Upper lobe of left lung (tissue), 6 donors: ENCODE measurements at regions not wholly inside any gene's neighbourhood (a gene's known extent, or its start where the extent isn't known, plus 50 kb on each side); places are given as distances from the start of the nearest gene placed in this dataset.

Experiments
- ATAC-seq, 2 donors: fragments of 200-7000 bp; cut with Tn5 transposase; one replicate each; pipeline ENCODE4 v1.9.1; 2022; ENCODE audit warnings: mild to moderate bottlenecking in 2 of 2, moderate library complexity in 2 of 2; ENCODE audit not compliant: low FRiP score in 2 of 2
- DNase-seq, 2 donors: peaks; one replicate each; pipeline ENCODE4 v3.0.0-alpha.2; 2019 to 2020
- H3K27ac ChIP-seq, 4 donors: fragments of 200-600 bp; sonication (generic); one replicate each; pipeline ENCODE4 v1.5.1; 2016 to 2019
- H3K27me3 ChIP-seq, 4 donors: fragments of 200-600 bp; sonication (generic); one replicate each; pipeline ENCODE4 v1.5.1; 2017 to 2019
- H3K36me3 ChIP-seq, 4 donors: fragments of 200-600 bp; sonication (generic); one replicate each; pipeline ENCODE4 v1.5.1; 2016 to 2019
- H3K4me1 ChIP-seq, 4 donors: fragments of 200-600 bp; sonication (generic); one replicate each; pipeline ENCODE4 v1.5.1; 2018 to 2019
- H3K4me3 ChIP-seq, 4 donors: fragments of 200-600 bp; sonication (generic); one replicate each; pipeline ENCODE4 v1.5.1; 2017 to 2019; ENCODE audit warnings: mild to moderate bottlenecking in 2 of 4, moderate library complexity in 1 of 4
- H3K9me3 ChIP-seq, 4 donors: fragments of 200-600 bp; sonication (generic); one replicate each; pipeline ENCODE4 v1.5.1; 2018 to 2019
- EP300 ChIP-seq, 4 donors: sonication (generic); formaldehyde crosslinking; IDR thresholded peaks; one replicate each; pipeline ENCODE4 v1.5.1; 2017; ENCODE audit warnings: antibody characterized with exemption in 4 of 4, control low read depth in 2 of 4
- POLR2A ChIP-seq, 4 donors: fragments of 450-650 bp; IDR thresholded peaks; one replicate each; pipeline ENCODE4 v1.5.1; 2016 to 2017; ENCODE audit warnings: antibody characterized with exemption in 4 of 4, mild to moderate bottlenecking in 2 of 4
- POLR2AphosphoS5 ChIP-seq, 2 donors: sonication (generic); formaldehyde crosslinking; IDR thresholded peaks; one replicate each; pipeline ENCODE4 v1.5.1; 2017; ENCODE audit warnings: antibody characterized with exemption in 2 of 2
- WGBS, 2 donors: methylation state at CpG; one replicate each; pipeline ENCODE4 v1.1.5; 2017 to 2018; 5-methylcytosine and 5-hydroxymethylcytosine counted together
- TF ChIP-seq, protein P1 (sequence below), 6 experiments: fragments of 450-650 bp in 4 of 6; fragments of 200-600 bp in 2 of 6; sonication (generic) in 2 of 6; IDR thresholded peaks; one replicate each; pipeline ENCODE4 v1.5.1; 2016 to 2019; ENCODE audit warnings: antibody characterized with exemption in 6 of 6
- donor health status: DM: no; HTN: no; CAD: no; lungs with moderate emphysema.
- donor health status: DM: no; HTN: yes; CAD: no; lungs with severe emphysema.

DNA sequence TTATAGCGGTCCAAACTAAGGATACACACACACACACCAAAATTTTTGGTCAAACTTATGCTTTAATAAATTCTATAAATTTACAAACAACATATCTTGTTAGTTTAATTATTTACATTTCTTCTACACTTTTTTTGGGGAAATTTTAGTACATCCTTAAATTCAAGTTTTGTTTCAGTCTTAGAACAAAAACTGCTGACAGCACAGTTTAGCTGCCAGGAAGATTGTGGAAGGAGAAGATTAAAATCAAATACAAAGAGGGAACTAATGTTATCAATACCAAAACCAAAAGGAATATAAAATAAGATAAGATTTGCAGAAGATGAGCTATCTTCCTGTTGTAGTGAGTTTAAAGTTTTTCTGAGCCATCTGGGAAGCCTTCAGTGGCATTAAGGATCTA lies 368.8 kb downstream of the AASDHPPT start:
- 87 to 91% methylated on average over 1 of the region's 1 CpG for WGBS, 2 donors
- TF ChIP-seq POLR2AphosphoS5 (IDR thresholded peaks at IDR 0.05), result no peak
- no peak for TF ChIP-seq EP300 (IDR thresholded peaks at IDR 0.05)
- TF ChIP-seq POLR2A (IDR thresholded peaks at IDR 0.05), result no peak
- TF ChIP-seq, protein P1, sequence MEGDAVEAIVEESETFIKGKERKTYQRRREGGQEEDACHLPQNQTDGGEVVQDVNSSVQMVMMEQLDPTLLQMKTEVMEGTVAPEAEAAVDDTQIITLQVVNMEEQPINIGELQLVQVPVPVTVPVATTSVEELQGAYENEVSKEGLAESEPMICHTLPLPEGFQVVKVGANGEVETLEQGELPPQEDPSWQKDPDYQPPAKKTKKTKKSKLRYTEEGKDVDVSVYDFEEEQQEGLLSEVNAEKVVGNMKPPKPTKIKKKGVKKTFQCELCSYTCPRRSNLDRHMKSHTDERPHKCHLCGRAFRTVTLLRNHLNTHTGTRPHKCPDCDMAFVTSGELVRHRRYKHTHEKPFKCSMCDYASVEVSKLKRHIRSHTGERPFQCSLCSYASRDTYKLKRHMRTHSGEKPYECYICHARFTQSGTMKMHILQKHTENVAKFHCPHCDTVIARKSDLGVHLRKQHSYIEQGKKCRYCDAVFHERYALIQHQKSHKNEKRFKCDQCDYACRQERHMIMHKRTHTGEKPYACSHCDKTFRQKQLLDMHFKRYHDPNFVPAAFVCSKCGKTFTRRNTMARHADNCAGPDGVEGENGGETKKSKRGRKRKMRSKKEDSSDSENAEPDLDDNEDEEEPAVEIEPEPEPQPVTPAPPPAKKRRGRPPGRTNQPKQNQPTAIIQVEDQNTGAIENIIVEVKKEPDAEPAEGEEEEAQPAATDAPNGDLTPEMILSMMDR (IDR thresholded peaks at IDR 0.05), result no peak
- Histone ChIP-seq H3K9me3 (no peaks in the 10 kb centered on the region), H3K4me3 (no peak overlapping the region), H3K36me3 (no peaks in the 10 kb centered on the region), H3K27me3 (no peaks in the 10 kb centered on the region), H3K4me1 (no peaks in the 10 kb centered on the region), H3K27ac (no peak overlapping the region)
- DNase-seq (no peak), ATAC-seq (no peak)

DNA sequence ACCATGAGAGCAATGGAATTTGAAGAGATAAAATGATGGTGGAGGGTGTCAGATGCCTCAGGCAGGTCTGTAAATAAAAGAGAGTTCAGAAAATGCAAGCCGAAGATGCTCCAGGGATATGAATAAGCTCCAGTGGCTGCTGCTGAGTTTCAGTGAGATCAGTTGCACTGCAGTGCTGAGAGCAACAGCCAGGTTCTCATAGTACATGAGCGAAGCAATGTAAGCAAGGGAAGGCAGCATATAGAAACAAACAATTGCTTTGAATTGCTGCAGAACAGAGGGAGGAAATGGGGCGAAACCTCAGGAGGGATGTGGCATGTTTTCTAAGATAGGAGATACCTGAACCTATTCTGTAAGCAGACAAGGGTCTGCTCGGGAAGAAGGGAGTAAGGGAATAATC lies 369.5 kb downstream of the AASDHPPT start:
- no peak for TF ChIP-seq EP300 (IDR thresholded peaks at IDR 0.05)
- TF ChIP-seq, protein P1 (IDR thresholded peaks at IDR 0.05), result no peak
- TF ChIP-seq POLR2AphosphoS5 (IDR thresholded peaks at IDR 0.05), result no peak
- TF ChIP-seq POLR2A (IDR thresholded peaks at IDR 0.05), result no peak
- DNase-seq (no peak), ATAC-seq (no peak)
- Histone ChIP-seq H3K27me3 (no peaks in the 10 kb centered on the region), H3K4me3 (no peak overlapping the region), H3K4me1 (no peaks in the 10 kb centered on the region), H3K27ac (no peak overlapping the region), H3K36me3 (no peaks in the 10 kb centered on the region), H3K9me3 (no peaks in the 10 kb centered on the region)
- WGBS, 2 donors, result 35 to 37% methylated on average over 4 of the region's 4 CpGs

DNA sequence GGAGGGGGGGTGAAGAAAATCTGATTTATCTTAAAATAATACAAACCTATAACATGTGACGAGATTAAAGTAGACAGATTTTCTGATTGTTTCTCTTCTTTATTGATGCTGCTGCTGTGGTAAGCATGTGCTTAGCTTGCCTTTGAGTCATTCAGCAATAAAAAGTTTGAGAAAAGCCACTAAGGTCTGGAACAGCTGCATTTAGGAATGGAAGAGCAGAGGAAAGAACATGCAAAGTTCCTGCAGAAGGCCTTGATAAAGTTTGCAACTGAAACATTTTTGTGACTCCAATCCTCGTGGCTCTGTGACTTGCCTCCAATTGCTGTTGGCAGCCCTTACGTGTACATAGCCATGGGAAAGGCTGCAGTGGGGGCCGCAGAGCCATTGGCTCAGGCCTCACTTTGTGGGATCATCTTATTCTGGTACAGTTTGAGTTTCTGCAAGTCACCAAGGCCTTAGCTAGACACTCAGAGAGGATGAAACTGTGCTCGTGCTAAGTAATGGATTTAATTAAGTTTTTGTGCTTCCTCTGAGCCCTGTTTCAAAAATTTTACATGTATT lies 370.2 kb downstream of the AASDHPPT start:
- H3K36me3 ChIP-seq, result no peaks in the 10 kb centered on the region
- ATAC-seq (no peak), DNase-seq (no peak)
- no peak overlapping the region for H3K4me3 ChIP-seq
- WGBS, 2 donors, result 72 to 77% methylated on average over 5 of the region's 5 CpGs
- H3K9me3 ChIP-seq, result no peaks in the 10 kb centered on the region
- no peaks in the 10 kb centered on the region for H3K4me1 ChIP-seq
- TF ChIP-seq, protein P1 (IDR thresholded peaks at IDR 0.05), result no peak
- TF ChIP-seq EP300 (IDR thresholded peaks at IDR 0.05), result no peak
- no peak for TF ChIP-seq POLR2A (IDR thresholded peaks at IDR 0.05)
- TF ChIP-seq POLR2AphosphoS5 (IDR thresholded peaks at IDR 0.05), result no peak
- no peak overlapping the region for H3K27ac ChIP-seq
- no peaks in the 10 kb centered on the region for H3K27me3 ChIP-seq

DNA sequence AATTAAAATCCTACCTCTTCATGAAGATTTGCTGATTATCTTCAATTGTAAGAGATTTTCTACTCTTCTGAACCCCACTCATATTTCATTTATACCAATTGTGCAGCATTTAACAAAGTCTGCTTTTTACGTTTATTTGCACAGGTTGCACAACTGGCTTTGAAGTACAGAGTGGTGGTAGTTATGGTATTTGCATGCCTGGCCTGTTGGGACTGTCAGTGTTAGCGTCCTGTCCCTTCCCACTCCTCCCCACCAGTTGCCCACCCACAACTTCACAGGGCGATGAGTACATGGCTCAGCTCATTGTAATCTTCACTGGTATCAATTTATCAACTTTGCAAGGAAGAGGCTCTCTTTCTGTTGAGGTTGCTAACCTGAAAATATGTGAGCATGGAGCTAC lies 372.3 kb downstream of the AASDHPPT start:
- 54 to 67% methylated on average over 3 of the region's 3 CpGs for WGBS, 2 donors

More for the DNA sequence above, 372.3 kb downstream of the AASDHPPT start:
- ATAC-seq (no peak), DNase-seq (no peak)
- H3K27me3 ChIP-seq, result no peaks in the 10 kb centered on the region
- no peak overlapping the region for H3K27ac ChIP-seq
- H3K9me3 ChIP-seq, result peaks cover 0 to 10% (median 0%) of the 10 kb centered on the region in 4 donors
- no peak overlapping the region for H3K4me3 ChIP-seq
- H3K4me1 ChIP-seq, result no peaks in the 10 kb centered on the region
- H3K36me3 ChIP-seq, result no peaks in the 10 kb centered on the region
- TF ChIP-seq, protein P1 (IDR thresholded peaks at IDR 0.05), result no peak
- TF ChIP-seq POLR2AphosphoS5 (IDR thresholded peaks at IDR 0.05), result no peak
- TF ChIP-seq EP300 (IDR thresholded peaks at IDR 0.05), result no peak
- no peak for TF ChIP-seq POLR2A (IDR thresholded peaks at IDR 0.05)
